ENCODE measurements at regions not wholly inside any gene's neighbourhood (a gene's known extent, or its start where the extent isn't known, plus 50 kb on each side); places are given as distances from the start of the nearest gene placed in this dataset.

GRCh38 chr13:52949044-52949443, 79.6 kb upstream of the OLFM4 start:
- no peak for ATAC-seq
- POLR2A ChIA-PET = no interaction called here
- Histone ChIP-seq H3K4me3 (no peak overlapping the region), H3K4me1 (replicated peaks in 1 of 2; ENCODE audit: control insufficient read depth in 2 of 2, insufficient read depth in 2 of 2, low read length in 2 of 2) (no peaks in the 10 kb centered on the region), H3K9me3 (replicated peaks; ENCODE audit: control insufficient read depth, insufficient read depth, low read depth, low read length) (no peaks in the 10 kb centered on the region), H3K9me1 (ENCODE audit: control insufficient read depth, insufficient read depth, low read length) (no peaks in the 10 kb centered on the region), H3K27ac (ENCODE audit: extremely low read depth, low read depth, low read length) (no peak overlapping the region), H2AFZ (ENCODE audit: low read depth, low read length) (no peak overlapping the region), H3K79me2 (ENCODE audit: control insufficient read depth, insufficient read depth, low read length) (no peaks in the 10 kb centered on the region), H4K20me1 (replicated peaks; ENCODE audit: control insufficient read depth, insufficient read depth, low read length) (no peaks in the 10 kb centered on the region), H3K36me3 (ENCODE audit: control insufficient read depth, insufficient read depth, low read length) (no peaks in the 10 kb centered on the region), H3K27me3 (ENCODE audit: control insufficient read depth in 2 of 2, insufficient read depth in 2 of 2, low read length in 2 of 2) (no peaks in the 10 kb centered on the region), H3K4me2 (ENCODE audit: insufficient read depth, low read length) (no peak overlapping the region), H3K9ac (ENCODE audit: insufficient read depth in 1 of 2, low read depth in 2 of 2, low read length in 2 of 2) (no peak overlapping the region)
- WGBS (ENCODE audit: insufficient coverage, low coverage, missing lambda C conversion rate) = 0% methylated on average over 1 of the region's 1 CpG
- no peak for DNase-seq (ENCODE audit: extremely low read depth in 1 of 4, low spot score in 3 of 4)
- CTCF ChIA-PET (ENCODE audit: low intra/inter-chr PET ratio) = no interaction called here
- TF ChIP-seq ZNF408 (CRISPR knock-in tag; IDR thresholded peaks at IDR 0.05; ENCODE audit: low read depth) (no peak), ZNF766 (CRISPR knock-in tag; conservative IDR thresholded peaks at IDR 0.05) (no peak), THAP7 (CRISPR knock-in tag; IDR thresholded peaks at IDR 0.05) (no peak)
- intact Hi-C loops (cut with micrococcal nuclease) = no loop called here
- no peak for FAIRE-seq
- in situ Hi-C loops (cut with MboI) = no loop called here
- BruUV-seq (replicated peaks) = no TSS peak

DNA sequence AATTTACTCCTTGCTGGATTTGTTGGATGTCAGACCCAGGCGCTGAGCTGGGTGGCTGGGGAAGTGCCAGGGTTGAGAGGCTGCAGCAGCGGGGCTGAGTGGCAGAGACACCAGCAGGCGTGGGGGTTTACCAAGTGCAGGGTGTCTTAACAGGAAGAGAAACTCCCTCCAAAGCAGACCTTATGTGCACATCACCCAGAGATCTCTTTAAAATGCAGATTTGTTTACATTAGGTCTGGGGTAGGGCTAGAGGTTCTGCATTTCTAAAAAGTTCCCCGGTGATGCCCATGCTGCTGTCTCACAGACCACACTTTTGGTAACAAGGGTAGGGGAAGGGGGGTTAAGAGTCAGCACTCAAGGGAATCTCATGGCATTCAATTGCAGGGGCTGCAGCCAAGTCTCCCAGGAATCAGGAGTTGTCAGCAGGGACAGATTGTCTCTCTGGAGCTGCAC, 80.7 kb upstream of the OLFM4 start:
- no TSS peak for BruUV-seq (replicated peaks)
- CTCF ChIA-PET (ENCODE audit: low intra/inter-chr PET ratio) = no interaction called here
- 0% methylated on average over 3 of the region's 4 CpGs for WGBS (ENCODE audit: insufficient coverage, low coverage, missing lambda C conversion rate)

More for the DNA sequence above, 80.7 kb upstream of the OLFM4 start:
- no peak overlapping the region for H3K4me3 ChIP-seq
- H3K27ac ChIP-seq (ENCODE audit: extremely low read depth, low read depth, low read length) = no peak overlapping the region
- DNase-seq (ENCODE audit: extremely low read depth in 1 of 4, low spot score in 3 of 4) (no peak), FAIRE-seq (no peak), ATAC-seq (no peak)
- POLR2A ChIA-PET = no interaction called here
- in situ Hi-C loops (cut with MboI) (no loop called here), intact Hi-C loops (cut with micrococcal nuclease) (no loop called here)
- no peaks in the 10 kb centered on the region for H3K27me3 ChIP-seq (ENCODE audit: control insufficient read depth in 2 of 2, insufficient read depth in 2 of 2, low read length in 2 of 2)
- TF ChIP-seq ZSCAN32 (CRISPR knock-in tag; IDR thresholded peaks at IDR 0.05) (no peak), ZNF586 (CRISPR knock-in tag; conservative IDR thresholded peaks at IDR 0.05) (no peak), MCM5 (IDR thresholded peaks at IDR 0.05; ENCODE audit: low read depth) (no peak), ZNF165 (CRISPR knock-in tag; IDR thresholded peaks at IDR 0.05; ENCODE audit: borderline replicate concordance) (no peak), KHSRP (IDR thresholded peaks at IDR 0.05) (no peak)
- H2AFZ ChIP-seq (ENCODE audit: low read depth, low read length) = no peak overlapping the region
- H3K4me1 ChIP-seq (replicated peaks in 1 of 2; ENCODE audit: control insufficient read depth in 2 of 2, insufficient read depth in 2 of 2, low read length in 2 of 2) = no peaks in the 10 kb centered on the region
- H4K20me1 ChIP-seq (replicated peaks; ENCODE audit: control insufficient read depth, insufficient read depth, low read length) = no peaks in the 10 kb centered on the region
- H3K79me2 ChIP-seq (ENCODE audit: control insufficient read depth, insufficient read depth, low read length) = no peaks in the 10 kb centered on the region
- H3K9me1 ChIP-seq (ENCODE audit: control insufficient read depth, insufficient read depth, low read length) = no peaks in the 10 kb centered on the region
- H3K36me3 ChIP-seq (ENCODE audit: control insufficient read depth, insufficient read depth, low read length) = no peaks in the 10 kb centered on the region
- no peak overlapping the region for H3K9ac ChIP-seq (ENCODE audit: insufficient read depth in 1 of 2, low read depth in 2 of 2, low read length in 2 of 2)
- no peak overlapping the region for H3K4me2 ChIP-seq (ENCODE audit: insufficient read depth, low read length)
- H3K9me3 ChIP-seq (replicated peaks; ENCODE audit: control insufficient read depth, insufficient read depth, low read depth, low read length) = no peaks in the 10 kb centered on the region
